Spleen (tissue), 11 donors: ENCODE measurements at regions not wholly inside any gene's neighbourhood (a gene's known extent, or its start where the extent isn't known, plus 50 kb on each side); places are given as distances from the start of the nearest gene placed in this dataset.

ENCODE experiments used
- DNase-seq: peaks from one replicate; pipeline ENCODE4 v3.0.0-alpha.2; 2020
- H3K27ac ChIP-seq, 8 donors: fragments of 200-600 bp; sonication (generic) in 7 of 8; 1 replicate in 4 of 8; 2 replicates in 4 of 8; pipeline versions ENCODE4 v1.5.0 to v1.8.0; 2016 to 2021; ENCODE audit warnings: inconsistent platforms in 4 of 8, mild to moderate bottlenecking in 4 of 8, moderate library complexity in 1 of 8
- H3K27me3 ChIP-seq, 7 donors: fragments of 200-600 bp; sonication (generic) in 6 of 7; replicated peaks in 1 of 7; 1 replicate in 4 of 7; 2 replicates in 3 of 7; pipeline versions ENCODE4 v1.5.0 to v1.8.0; 2016 to 2021; ENCODE audit warnings: inconsistent platforms in 3 of 7, mild to moderate bottlenecking in 1 of 7
- H3K36me3 ChIP-seq, 6 donors: fragments of 200-600 bp; sonication (generic) in 5 of 6; 1 replicate in 4 of 6; 2 replicates in 2 of 6; pipeline versions ENCODE4 v1.5.0 to v1.8.0; 2016 to 2021; ENCODE audit warnings: inconsistent platforms in 2 of 6
- H3K4me1 ChIP-seq, 6 donors: fragments of 200-600 bp; sonication (generic) in 5 of 6; 1 replicate in 3 of 6; 2 replicates in 3 of 6; pipeline versions ENCODE4 v1.5.0 to v1.8.0; 2016 to 2021; ENCODE audit warnings: inconsistent platforms in 3 of 6
- H3K4me3 ChIP-seq, 8 donors: fragments of 200-600 bp; sonication (generic) in 7 of 8; 1 replicate in 4 of 8; 2 replicates in 4 of 8; pipeline versions ENCODE4 v1.5.0 to v1.8.0; 2016 to 2021; ENCODE audit warnings: inconsistent platforms in 4 of 8, mild to moderate bottlenecking in 4 of 8, moderate library complexity in 2 of 8
- H3K9me3 ChIP-seq, 8 donors: fragments of 200-600 bp; sonication (generic) in 7 of 8; 1 replicate in 4 of 8; 2 replicates in 4 of 8; pipeline versions ENCODE4 v1.5.0 to v1.8.0; 2016 to 2021; ENCODE audit warnings: inconsistent platforms in 4 of 8
- POLR2A ChIP-seq, 3 donors: fragments of 450-650 bp; IDR thresholded peaks; one replicate each; pipeline ENCODE4 v1.5.1; 2017; ENCODE audit warnings: antibody characterized with exemption in 3 of 3, mild to moderate bottlenecking in 1 of 3
- POLR2AphosphoS5 ChIP-seq, 3 donors: sonication (generic); formaldehyde crosslinking; IDR thresholded peaks; one replicate each; pipeline ENCODE4 v1.5.1; 2017; ENCODE audit warnings: antibody characterized with exemption in 3 of 3
- WGBS, 5 donors: extraction: QIAGEN DNeasy Blood & Tissue Kit in 3 of 5; methylation state at CpG; one replicate each; pipeline versions ENCODE4 v1.1.5 to v1.1.7; 2013 to 2018; 5-methylcytosine and 5-hydroxymethylcytosine counted together
- intact Hi-C: fragments of 100-400 bp; cut with DNase I; formaldehyde crosslinking; loops from one replicate; pipeline ENCODE4 v1.15.0; 2023; ENCODE audit warnings: low total_unique reads
- TF ChIP-seq, protein P1 (sequence below), 11 experiments: fragments of 200-600 bp in 7 of 11; fragments of 450-650 bp in 4 of 11; sonication (generic) in 4 of 11; IDR thresholded peaks in 8 of 11; conservative IDR thresholded peaks in 3 of 11; 1 replicate in 7 of 11; 2 replicates in 4 of 11; pipeline versions ENCODE4 v1.4.0 to v1.8.0; 2016 to 2021; ENCODE audit warnings: antibody characterized with exemption in 11 of 11, inconsistent platforms in 4 of 11, mild to moderate bottlenecking in 1 of 11
- donor health status: healthy with polysubstance abuse.
- donor health status: DM: no; HTN: no; CAD: no; lungs with moderate emphysema.
- donor health status: DM: no; HTN: no; CAD: no.
- donor health status: Bipolar disorder and iron deficiency.
- donor health status: healthy.
- donor health status: DM: no; HTN: no; CAD: no.
- donor health status: DM: yes; HTN: yes; CAD: no.

DNA sequence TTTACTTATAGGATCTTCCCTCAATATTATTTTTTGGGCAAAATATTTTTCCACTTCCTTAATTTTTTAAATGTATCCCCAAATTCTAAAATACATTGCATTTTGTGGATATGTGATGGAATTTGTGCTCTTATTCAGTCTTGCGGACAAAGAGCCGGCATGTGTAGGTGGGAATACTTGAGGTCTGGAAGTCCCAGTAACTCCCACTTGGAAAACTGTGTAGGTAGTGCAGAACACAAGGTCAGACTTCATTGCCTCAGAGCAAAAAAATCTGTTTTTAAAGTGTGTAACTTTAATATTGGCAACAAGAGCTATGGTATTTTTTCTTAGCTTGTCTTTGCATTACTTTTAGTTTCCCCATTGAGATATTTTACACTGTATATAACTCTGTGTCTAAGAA, 68.5 kb upstream of the SEMA3A start:
- Histone ChIP-seq H3K27ac (no peak overlapping the region), H3K27me3 (no peaks in the 10 kb centered on the region), H3K4me1 (no peaks in the 10 kb centered on the region), H3K4me3 (no peak overlapping the region), H3K9me3 (no peaks in the 10 kb centered on the region), H3K36me3 (no peaks in the 10 kb centered on the region)
- DNase-seq: no peak
- WGBS, 5 donors: 94 to 99% (median 97%) methylated on average over 2 of the region's 2 CpGs
- intact Hi-C loops: no loop called here
- TF ChIP-seq POLR2A (IDR thresholded peaks at IDR 0.05) (no peak), POLR2AphosphoS5 (IDR thresholded peaks at IDR 0.05) (no peak)
- TF ChIP-seq, protein P1, sequence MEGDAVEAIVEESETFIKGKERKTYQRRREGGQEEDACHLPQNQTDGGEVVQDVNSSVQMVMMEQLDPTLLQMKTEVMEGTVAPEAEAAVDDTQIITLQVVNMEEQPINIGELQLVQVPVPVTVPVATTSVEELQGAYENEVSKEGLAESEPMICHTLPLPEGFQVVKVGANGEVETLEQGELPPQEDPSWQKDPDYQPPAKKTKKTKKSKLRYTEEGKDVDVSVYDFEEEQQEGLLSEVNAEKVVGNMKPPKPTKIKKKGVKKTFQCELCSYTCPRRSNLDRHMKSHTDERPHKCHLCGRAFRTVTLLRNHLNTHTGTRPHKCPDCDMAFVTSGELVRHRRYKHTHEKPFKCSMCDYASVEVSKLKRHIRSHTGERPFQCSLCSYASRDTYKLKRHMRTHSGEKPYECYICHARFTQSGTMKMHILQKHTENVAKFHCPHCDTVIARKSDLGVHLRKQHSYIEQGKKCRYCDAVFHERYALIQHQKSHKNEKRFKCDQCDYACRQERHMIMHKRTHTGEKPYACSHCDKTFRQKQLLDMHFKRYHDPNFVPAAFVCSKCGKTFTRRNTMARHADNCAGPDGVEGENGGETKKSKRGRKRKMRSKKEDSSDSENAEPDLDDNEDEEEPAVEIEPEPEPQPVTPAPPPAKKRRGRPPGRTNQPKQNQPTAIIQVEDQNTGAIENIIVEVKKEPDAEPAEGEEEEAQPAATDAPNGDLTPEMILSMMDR (IDR thresholded peaks at IDR 0.05 in 8 of 11, conservative IDR thresholded peaks at IDR 0.05 in 3 of 11): no peak

DNA sequence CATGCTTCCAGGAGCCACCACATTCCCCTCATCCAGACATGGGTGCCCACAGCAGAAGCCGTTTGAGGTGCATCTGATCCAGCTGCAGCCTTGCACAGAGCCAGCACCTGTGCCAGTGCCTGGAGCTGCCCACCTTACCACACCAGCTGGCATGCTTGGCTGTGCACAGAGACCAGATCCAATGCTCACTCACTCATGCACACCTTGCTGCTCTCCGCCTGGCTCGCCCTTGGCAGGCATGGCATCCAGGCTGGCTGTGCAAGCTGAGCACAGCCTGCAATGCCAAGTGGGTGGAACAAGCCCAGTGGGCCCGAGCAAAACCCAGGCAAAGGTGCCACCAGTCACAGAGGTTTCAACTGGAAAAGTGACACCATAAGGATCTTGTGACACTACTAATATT, 66.9 kb upstream of the SEMA3A start:
- intact Hi-C loops: no loop called here
- no peak for DNase-seq
- Histone ChIP-seq H3K27me3 (no peaks in the 10 kb centered on the region), H3K36me3 (no peaks in the 10 kb centered on the region), H3K4me3 (no peak overlapping the region), H3K9me3 (no peaks in the 10 kb centered on the region), H3K4me1 (no peaks in the 10 kb centered on the region), H3K27ac (no peak overlapping the region)
- TF ChIP-seq, protein P1 (IDR thresholded peaks at IDR 0.05 in 8 of 11, conservative IDR thresholded peaks at IDR 0.05 in 3 of 11): no peak
- TF ChIP-seq POLR2A (IDR thresholded peaks at IDR 0.05) (no peak), POLR2AphosphoS5 (IDR thresholded peaks at IDR 0.05) (no peak)
- WGBS, 5 donors: 71 to 86% (median 75%) methylated on average over 4 of the region's 4 CpGs

DNA sequence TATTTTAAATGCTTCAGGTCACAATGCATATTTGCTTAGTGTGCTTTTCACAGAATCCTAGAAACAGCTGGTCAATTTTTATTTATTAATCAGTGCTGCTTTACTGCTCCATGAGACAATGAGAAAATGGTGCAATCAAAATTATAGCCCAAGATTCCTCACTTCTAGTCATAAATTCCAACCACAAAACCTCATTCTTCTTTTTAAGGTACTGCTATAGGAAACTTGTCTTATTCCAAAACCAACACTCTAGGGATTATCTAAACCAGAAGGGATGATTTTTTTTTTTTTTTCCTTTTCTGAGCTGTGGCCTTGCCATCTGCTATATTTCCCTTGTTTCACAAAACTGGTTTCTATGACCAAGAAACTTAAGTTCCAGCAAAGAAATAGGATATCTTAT, 64.0 kb upstream of the SEMA3A start:
- Histone ChIP-seq H3K4me3 (no peak overlapping the region), H3K36me3 (no peaks in the 10 kb centered on the region), H3K4me1 (no peaks in the 10 kb centered on the region), H3K27me3 (no peaks in the 10 kb centered on the region), H3K27ac (no peak overlapping the region), H3K9me3 (no peaks in the 10 kb centered on the region)
- intact Hi-C loops: no loop called here
- DNase-seq: no peak
- TF ChIP-seq POLR2AphosphoS5 (IDR thresholded peaks at IDR 0.05): no peak
- TF ChIP-seq POLR2A (IDR thresholded peaks at IDR 0.05): no peak
- TF ChIP-seq, protein P1 (IDR thresholded peaks at IDR 0.05 in 8 of 11, conservative IDR thresholded peaks at IDR 0.05 in 3 of 11): no peak

DNA sequence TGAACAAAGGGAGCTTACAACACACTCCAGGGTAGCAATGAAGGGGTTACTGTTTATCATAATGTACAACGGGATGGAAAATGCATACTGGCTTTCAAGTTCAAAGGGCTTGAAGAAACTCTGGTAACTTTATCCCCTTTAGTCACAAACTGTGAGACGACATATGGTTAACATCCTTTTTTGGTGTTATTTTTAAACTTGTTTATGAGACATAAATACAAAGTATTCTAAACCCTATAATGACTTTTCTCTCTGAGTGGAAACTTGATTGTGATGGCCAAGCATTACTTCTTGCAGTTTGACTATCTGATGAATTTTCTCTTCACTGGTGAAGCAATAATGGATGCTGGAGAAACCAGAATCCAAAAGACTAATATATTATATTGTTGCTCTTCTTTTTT, 62.0 kb upstream of the SEMA3A start:
- DNase-seq: no peak
- no peaks in the 10 kb centered on the region for H3K27me3 ChIP-seq
- no peak overlapping the region for H3K4me3 ChIP-seq
- no peaks in the 10 kb centered on the region for H3K36me3 ChIP-seq
- H3K9me3 ChIP-seq: no peaks in the 10 kb centered on the region
- no peak for TF ChIP-seq POLR2AphosphoS5 (IDR thresholded peaks at IDR 0.05)
- intact Hi-C loops: no loop called here
- WGBS, 5 donors: 26 to 49% (median 36%) methylated on average over 2 of the region's 2 CpGs
- H3K27ac ChIP-seq: no peak overlapping the region
- H3K4me1 ChIP-seq: no peaks in the 10 kb centered on the region

DNA sequence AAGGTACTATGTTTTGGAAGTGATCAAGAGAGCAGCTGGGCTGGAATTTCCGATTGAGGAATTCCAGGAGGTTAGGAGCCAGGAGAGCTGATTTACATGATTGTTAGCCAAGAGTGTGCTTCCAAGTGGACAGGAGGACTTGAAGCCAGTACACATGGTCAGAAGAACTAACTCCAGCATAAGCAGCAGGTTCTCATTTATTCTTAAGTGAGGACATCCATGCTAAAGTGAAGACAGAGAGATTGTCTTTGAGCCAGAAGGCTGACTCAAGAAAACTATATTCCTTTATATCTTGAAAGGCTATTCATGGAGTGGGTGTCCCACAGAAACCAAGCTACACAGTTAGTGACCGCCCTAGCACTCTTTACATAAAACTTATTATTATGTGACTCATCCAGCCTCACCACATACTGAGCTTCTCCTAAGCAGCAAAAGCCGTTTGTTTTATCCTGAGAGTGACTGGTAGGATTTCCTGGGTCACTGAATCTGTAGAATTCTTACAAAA, 56.7 kb upstream of the SEMA3A start:
- Histone ChIP-seq H3K27ac (no peak overlapping the region), H3K4me1 (peaks cover 0 to 8% (median 0%) of the 10 kb centered on the region in 6 donors), H3K27me3 (no peaks in the 10 kb centered on the region), H3K9me3 (no peaks in the 10 kb centered on the region), H3K4me3 (no peak overlapping the region), H3K36me3 (no peaks in the 10 kb centered on the region)
- no peak for DNase-seq
- intact Hi-C loops: no loop called here
- 57 to 85% (median 76%) methylated on average over 3 of the region's 3 CpGs for WGBS, 5 donors
- TF ChIP-seq, protein P1 (IDR thresholded peaks at IDR 0.05 in 8 of 11, conservative IDR thresholded peaks at IDR 0.05 in 3 of 11): no peak
- TF ChIP-seq POLR2A (IDR thresholded peaks at IDR 0.05): no peak
- no peak for TF ChIP-seq POLR2AphosphoS5 (IDR thresholded peaks at IDR 0.05)
